ENCODE measurements at regions not wholly inside any gene's neighbourhood (a gene's known extent, or its start where the extent isn't known, plus 50 kb on each side); places are given as distances from the start of the nearest gene placed in this dataset.

- Histone ChIP-seq H3K4me1 (no peaks in the 10 kb centered on the region), H3K36me3 (no peaks in the 10 kb centered on the region), H3K4me3 (no peak overlapping the region), H3K9me3 (peaks cover 11 to 100% (median 78%) of the 10 kb centered on the region in 4 donors), H3K27ac (no peak overlapping the region), H3K27me3 (no peaks in the 10 kb centered on the region)
- TF ChIP-seq, protein P1, sequence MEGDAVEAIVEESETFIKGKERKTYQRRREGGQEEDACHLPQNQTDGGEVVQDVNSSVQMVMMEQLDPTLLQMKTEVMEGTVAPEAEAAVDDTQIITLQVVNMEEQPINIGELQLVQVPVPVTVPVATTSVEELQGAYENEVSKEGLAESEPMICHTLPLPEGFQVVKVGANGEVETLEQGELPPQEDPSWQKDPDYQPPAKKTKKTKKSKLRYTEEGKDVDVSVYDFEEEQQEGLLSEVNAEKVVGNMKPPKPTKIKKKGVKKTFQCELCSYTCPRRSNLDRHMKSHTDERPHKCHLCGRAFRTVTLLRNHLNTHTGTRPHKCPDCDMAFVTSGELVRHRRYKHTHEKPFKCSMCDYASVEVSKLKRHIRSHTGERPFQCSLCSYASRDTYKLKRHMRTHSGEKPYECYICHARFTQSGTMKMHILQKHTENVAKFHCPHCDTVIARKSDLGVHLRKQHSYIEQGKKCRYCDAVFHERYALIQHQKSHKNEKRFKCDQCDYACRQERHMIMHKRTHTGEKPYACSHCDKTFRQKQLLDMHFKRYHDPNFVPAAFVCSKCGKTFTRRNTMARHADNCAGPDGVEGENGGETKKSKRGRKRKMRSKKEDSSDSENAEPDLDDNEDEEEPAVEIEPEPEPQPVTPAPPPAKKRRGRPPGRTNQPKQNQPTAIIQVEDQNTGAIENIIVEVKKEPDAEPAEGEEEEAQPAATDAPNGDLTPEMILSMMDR (IDR thresholded peaks at IDR 0.05), result no peak
- no peak for TF ChIP-seq POLR2A (IDR thresholded peaks at IDR 0.05)
- no peak for TF ChIP-seq EP300 (IDR thresholded peaks at IDR 0.05)
- TF ChIP-seq POLR2AphosphoS5 (IDR thresholded peaks at IDR 0.05), result no peak
- no peak for DNase-seq
- intact Hi-C loops (cut with DNase I; ENCODE audit: low total_unique reads), result no loop called here
- WGBS, 5 donors, result 67 to 76% (median 71%) methylated on average over 9 of the region's 9 CpGs
These were observed 275.5 kb downstream of the ALG10 start for GRCh38 chr12:34297790-34298164.

GRCh38 chr12:34298176-34298970 is 276.1 kb downstream of the ALG10 start:
- 73 to 83% (median 75%) methylated on average over 28 of the region's 28 CpGs for whole genome bisulfite sequencing, 5 donors
- H3K4me1 ChIP-seq, result no peaks in the 10 kb centered on the region
- H3K27me3 ChIP-seq, result no peaks in the 10 kb centered on the region
- H3K36me3 ChIP-seq, result no peaks in the 10 kb centered on the region
- no peak overlapping the region for H3K27ac ChIP-seq
- H3K9me3 ChIP-seq, result peaks cover 11 to 100% (median 80%) of the 10 kb centered on the region in 4 donors
- no peak overlapping the region for H3K4me3 ChIP-seq
- intact Hi-C loops (cut with DNase I; ENCODE audit: low total_unique reads), result no loop called here
- TF ChIP-seq, protein P1 (IDR thresholded peaks at IDR 0.05), result no peak
- TF ChIP-seq POLR2A (IDR thresholded peaks at IDR 0.05) (no peak), POLR2AphosphoS5 (IDR thresholded peaks at IDR 0.05) (no peak), EP300 (IDR thresholded peaks at IDR 0.05) (no peak)
- no peak for DNase-seq

GRCh38 chr12:34298971-34299801 is 276.9 kb downstream of the ALG10 start:
- H3K36me3 ChIP-seq, result no peaks in the 10 kb centered on the region
- intact Hi-C loops (cut with DNase I; ENCODE audit: low total_unique reads), result no loop called here
- no peak overlapping the region for H3K27ac ChIP-seq
- no peaks in the 10 kb centered on the region for H3K27me3 ChIP-seq
- TF ChIP-seq POLR2AphosphoS5 (IDR thresholded peaks at IDR 0.05) (no peak), EP300 (IDR thresholded peaks at IDR 0.05) (no peak), POLR2A (IDR thresholded peaks at IDR 0.05) (no peak)
- TF ChIP-seq, protein P1 (IDR thresholded peaks at IDR 0.05), result no peak
- 70 to 81% (median 74%) methylated on average over 35 of the region's 35 CpGs for WGBS, 5 donors
- no peak for DNase-seq
- no peaks in the 10 kb centered on the region for H3K4me1 ChIP-seq
- H3K4me3 ChIP-seq, result no peak overlapping the region
- H3K9me3 ChIP-seq, result peaks cover 15 to 100% (median 86%) of the 10 kb centered on the region in 4 donors

- H3K4me1 ChIP-seq, result no peaks in the 10 kb centered on the region
- H3K9me3 ChIP-seq, result peaks cover 10 to 100% (median 86%) of the 10 kb centered on the region in 4 donors
- H3K4me3 ChIP-seq, result no peak overlapping the region
- WGBS, 5 donors, result 60 to 80% (median 73%) methylated on average over 16 of the region's 16 CpGs
- H3K27me3 ChIP-seq, result no peaks in the 10 kb centered on the region
- no peaks in the 10 kb centered on the region for H3K36me3 ChIP-seq
- DNase-seq, result no peak
- H3K27ac ChIP-seq, result no peak overlapping the region
- TF ChIP-seq POLR2AphosphoS5 (IDR thresholded peaks at IDR 0.05) (no peak), EP300 (IDR thresholded peaks at IDR 0.05) (no peak), POLR2A (IDR thresholded peaks at IDR 0.05) (no peak)
- TF ChIP-seq, protein P1 (IDR thresholded peaks at IDR 0.05), result no peak
- intact Hi-C loops (cut with DNase I; ENCODE audit: low total_unique reads), result no loop called here
These were observed 277.5 kb downstream of the ALG10 start for GRCh38 chr12:34299802-34300193.

Data from stomach (tissue), 8 donors.